ENCODE measurements at regions not wholly inside any gene's neighbourhood (a gene's known extent, or its start where the extent isn't known, plus 50 kb on each side); places are given as distances from the start of the nearest gene placed in this dataset.

DNA sequence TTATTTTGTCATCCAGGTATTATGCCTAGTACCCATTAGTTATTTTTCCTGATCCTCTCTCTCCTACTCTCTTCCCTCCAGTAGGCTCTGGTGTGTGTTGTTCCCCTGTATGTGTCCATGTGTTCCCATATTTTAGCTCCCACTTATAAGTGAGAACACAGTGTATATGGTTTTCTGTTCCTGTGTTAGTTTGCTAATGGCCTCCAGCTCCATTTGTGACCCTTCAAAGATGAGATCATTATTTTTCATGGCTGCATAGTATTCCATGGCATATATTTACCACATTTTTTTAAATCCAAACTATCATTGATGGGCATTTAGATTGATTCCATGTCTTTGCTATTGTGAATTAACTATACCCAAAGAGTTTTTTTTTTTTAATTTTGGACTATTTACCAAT is 1675.7 kb upstream of the B3GALT2 start:
- TF ChIP-seq, protein P1, sequence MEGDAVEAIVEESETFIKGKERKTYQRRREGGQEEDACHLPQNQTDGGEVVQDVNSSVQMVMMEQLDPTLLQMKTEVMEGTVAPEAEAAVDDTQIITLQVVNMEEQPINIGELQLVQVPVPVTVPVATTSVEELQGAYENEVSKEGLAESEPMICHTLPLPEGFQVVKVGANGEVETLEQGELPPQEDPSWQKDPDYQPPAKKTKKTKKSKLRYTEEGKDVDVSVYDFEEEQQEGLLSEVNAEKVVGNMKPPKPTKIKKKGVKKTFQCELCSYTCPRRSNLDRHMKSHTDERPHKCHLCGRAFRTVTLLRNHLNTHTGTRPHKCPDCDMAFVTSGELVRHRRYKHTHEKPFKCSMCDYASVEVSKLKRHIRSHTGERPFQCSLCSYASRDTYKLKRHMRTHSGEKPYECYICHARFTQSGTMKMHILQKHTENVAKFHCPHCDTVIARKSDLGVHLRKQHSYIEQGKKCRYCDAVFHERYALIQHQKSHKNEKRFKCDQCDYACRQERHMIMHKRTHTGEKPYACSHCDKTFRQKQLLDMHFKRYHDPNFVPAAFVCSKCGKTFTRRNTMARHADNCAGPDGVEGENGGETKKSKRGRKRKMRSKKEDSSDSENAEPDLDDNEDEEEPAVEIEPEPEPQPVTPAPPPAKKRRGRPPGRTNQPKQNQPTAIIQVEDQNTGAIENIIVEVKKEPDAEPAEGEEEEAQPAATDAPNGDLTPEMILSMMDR (IDR thresholded peaks at IDR 0.05) = no peak
- no peak for TF ChIP-seq ZFX (IDR thresholded peaks at IDR 0.05; ENCODE audit: borderline replicate concordance)

All from 22Rv1 (cell line).